ENCODE measurements at regions not wholly inside any gene's neighbourhood (a gene's known extent, or its start where the extent isn't known, plus 50 kb on each side); places are given as distances from the start of the nearest gene placed in this dataset.

DNA sequence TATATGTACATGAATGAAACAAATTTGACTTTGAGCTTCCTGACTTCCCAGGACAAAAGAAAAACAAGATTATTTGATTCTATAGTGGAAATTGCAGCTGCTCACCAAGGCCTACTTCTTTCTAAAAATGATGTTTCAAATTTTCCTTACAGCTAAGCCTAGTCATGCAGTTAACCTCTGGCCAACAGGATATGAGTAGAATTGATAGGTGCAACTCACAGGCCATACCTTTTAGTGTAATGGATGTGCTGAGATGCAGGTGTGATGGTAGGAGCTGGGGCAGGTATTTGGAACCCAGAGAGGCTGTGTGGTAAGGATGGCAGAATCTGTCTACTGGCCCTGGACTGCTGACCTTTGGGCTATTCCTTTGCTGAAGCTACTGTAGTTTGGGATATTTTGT is 230.9 kb upstream of the PREP start:
- TF ChIP-seq, protein P1, sequence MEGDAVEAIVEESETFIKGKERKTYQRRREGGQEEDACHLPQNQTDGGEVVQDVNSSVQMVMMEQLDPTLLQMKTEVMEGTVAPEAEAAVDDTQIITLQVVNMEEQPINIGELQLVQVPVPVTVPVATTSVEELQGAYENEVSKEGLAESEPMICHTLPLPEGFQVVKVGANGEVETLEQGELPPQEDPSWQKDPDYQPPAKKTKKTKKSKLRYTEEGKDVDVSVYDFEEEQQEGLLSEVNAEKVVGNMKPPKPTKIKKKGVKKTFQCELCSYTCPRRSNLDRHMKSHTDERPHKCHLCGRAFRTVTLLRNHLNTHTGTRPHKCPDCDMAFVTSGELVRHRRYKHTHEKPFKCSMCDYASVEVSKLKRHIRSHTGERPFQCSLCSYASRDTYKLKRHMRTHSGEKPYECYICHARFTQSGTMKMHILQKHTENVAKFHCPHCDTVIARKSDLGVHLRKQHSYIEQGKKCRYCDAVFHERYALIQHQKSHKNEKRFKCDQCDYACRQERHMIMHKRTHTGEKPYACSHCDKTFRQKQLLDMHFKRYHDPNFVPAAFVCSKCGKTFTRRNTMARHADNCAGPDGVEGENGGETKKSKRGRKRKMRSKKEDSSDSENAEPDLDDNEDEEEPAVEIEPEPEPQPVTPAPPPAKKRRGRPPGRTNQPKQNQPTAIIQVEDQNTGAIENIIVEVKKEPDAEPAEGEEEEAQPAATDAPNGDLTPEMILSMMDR (IDR thresholded peaks at IDR 0.05; ENCODE audit: extremely low read depth in 1 of 2, insufficient read depth in 1 of 2, low read depth in 1 of 2, low read length in 2 of 2): no peak
- TF ChIP-seq MAX (IDR thresholded peaks at IDR 0.05; ENCODE audit: insufficient read depth, insufficient read length) (no peak), GATA2 (IDR thresholded peaks at IDR 0.05; ENCODE audit: insufficient read depth, insufficient read length, low read depth, low read length) (no peak), POLR2A (IDR thresholded peaks at IDR 0.05; ENCODE audit: low read depth, low read length) (no peak)
